Small intestine (tissue), 7 donors: ENCODE measurements at regions not wholly inside any gene's neighbourhood (a gene's known extent, or its start where the extent isn't known, plus 50 kb on each side); places are given as distances from the start of the nearest gene placed in this dataset.

Experiments
- DNase-seq, 2 donors: peaks; one replicate each; pipeline versions ENCODE4 v3.0.0 to v3.0.0-alpha.2; 2013
- FAIRE-seq: peaks from 2 replicates; lab custom pipeline; 2012; peaks lifted over from hg19 to GRCh38; lab: Jason Lieb, UNC
- H3K27ac ChIP-seq, 3 donors: one replicate each; pipeline ENCODE4 v1.5.1; 2013; ENCODE audit warnings: low read length in 2 of 3, mild to moderate bottlenecking in 2 of 3, control low read depth in 1 of 3, inconsistent platforms in 1 of 3, low read depth in 1 of 3, moderate library complexity in 1 of 3
- H3K27me3 ChIP-seq, 3 donors: one replicate each; pipeline ENCODE4 v1.6.1; 2013; ENCODE audit warnings: low read length in 3 of 3, inconsistent platforms in 1 of 3; ENCODE audit not compliant: control insufficient read depth in 3 of 3, insufficient read depth in 3 of 3
- H3K36me3 ChIP-seq, 3 donors: one replicate each; pipeline ENCODE4 v1.6.1; 2013; ENCODE audit warnings: low read length in 3 of 3, inconsistent platforms in 1 of 3, low read depth in 1 of 3, mild to moderate bottlenecking in 1 of 3, moderate library complexity in 1 of 3; ENCODE audit not compliant: control insufficient read depth in 3 of 3, insufficient read depth in 2 of 3
- H3K4me1 ChIP-seq, 3 donors: one replicate each; pipeline ENCODE4 v1.6.1; 2013; ENCODE audit warnings: low read length in 2 of 3, inconsistent platforms in 1 of 3, low read depth in 1 of 3, mild to moderate bottlenecking in 1 of 3, moderate library complexity in 1 of 3; ENCODE audit not compliant: control insufficient read depth in 3 of 3, insufficient read depth in 2 of 3
- H3K4me3 ChIP-seq, 3 donors: one replicate each; pipeline ENCODE4 v1.5.1; 2013; ENCODE audit warnings: low read length in 3 of 3, control low read depth in 1 of 3, inconsistent platforms in 1 of 3, low read depth in 1 of 3, mild to moderate bottlenecking in 1 of 3, moderate library complexity in 1 of 3
- H3K9me3 ChIP-seq, 2 donors: one replicate each; pipeline ENCODE4 v1.6.1; 2013; ENCODE audit warnings: low read depth in 1 of 2, low read length in 1 of 2; ENCODE audit not compliant: control insufficient read depth in 2 of 2, insufficient read depth in 1 of 2
- WGBS, 3 donors: extraction: QIAGEN DNeasy Blood & Tissue Kit; methylation state at CpG; one replicate each; pipeline ENCODE4 v1.1.7; 2013; 5-methylcytosine and 5-hydroxymethylcytosine counted together
- donor health status: healthy with polysubstance abuse.
- donor health status: control.
- donor health status: control.
- donor health status: Bipolar disorder and iron deficiency.
- donor health status: healthy.

- no peak for FAIRE-seq
- Histone ChIP-seq H3K27me3 (no peaks in the 10 kb centered on the region), H3K9me3 (no peaks in the 10 kb centered on the region), H3K36me3 (no peaks in the 10 kb centered on the region), H3K4me3 (no peak overlapping the region), H3K27ac (no peak overlapping the region), H3K4me1 (no peaks in the 10 kb centered on the region)
- DNase-seq: no peak
- WGBS, 3 donors: 32 to 44% (median 34%) methylated on average over 4 of the region's 4 CpGs
Observed at GRCh38 chr18:38369772-38370690, 804.4 kb upstream of the CELF4 start.

- H3K27me3 ChIP-seq: no peaks in the 10 kb centered on the region
- FAIRE-seq: no peak
- H3K9me3 ChIP-seq: no peaks in the 10 kb centered on the region
- no peak overlapping the region for H3K27ac ChIP-seq
- H3K36me3 ChIP-seq: no peaks in the 10 kb centered on the region
- no peaks in the 10 kb centered on the region for H3K4me1 ChIP-seq
- no peak overlapping the region for H3K4me3 ChIP-seq
- DNase-seq: no peak
Observed at GRCh38 chr18:38368886-38369285, 803.3 kb upstream of the CELF4 start.

GRCh38 chr18:38368246-38368645 is 802.6 kb upstream of the CELF4 start:
- WGBS, 3 donors: 80 to 89% (median 87%) methylated on average over 2 of the region's 2 CpGs
- no peak for FAIRE-seq
- no peak overlapping the region for H3K4me3 ChIP-seq
- no peaks in the 10 kb centered on the region for H3K36me3 ChIP-seq
- H3K4me1 ChIP-seq: no peaks in the 10 kb centered on the region
- no peaks in the 10 kb centered on the region for H3K27me3 ChIP-seq
- H3K9me3 ChIP-seq: no peaks in the 10 kb centered on the region
- no peak overlapping the region for H3K27ac ChIP-seq
- DNase-seq: no peak

- no peak overlapping the region for H3K4me3 ChIP-seq
- FAIRE-seq (no peak), DNase-seq (no peak)
- no peaks in the 10 kb centered on the region for H3K9me3 ChIP-seq
- H3K27ac ChIP-seq: no peak overlapping the region
- no peaks in the 10 kb centered on the region for H3K27me3 ChIP-seq
- no peaks in the 10 kb centered on the region for H3K4me1 ChIP-seq
- no peaks in the 10 kb centered on the region for H3K36me3 ChIP-seq
- WGBS, 3 donors: 33 to 49% (median 48%) methylated on average over 1 of the region's 1 CpG
Observed at GRCh38 chr18:38367473-38367872, 801.9 kb upstream of the CELF4 start.

- Histone ChIP-seq H3K9me3 (no peaks in the 10 kb centered on the region), H3K4me1 (no peaks in the 10 kb centered on the region), H3K27ac (no peak overlapping the region), H3K4me3 (no peak overlapping the region), H3K36me3 (no peaks in the 10 kb centered on the region), H3K27me3 (no peaks in the 10 kb centered on the region)
- 78 to 87% (median 84%) methylated on average over 2 of the region's 2 CpGs for WGBS, 3 donors
- DNase-seq: no peak
- FAIRE-seq: no peak
Observed at GRCh38 chr18:38362286-38362792, 796.7 kb upstream of the CELF4 start.

- H3K4me1 ChIP-seq: no peaks in the 10 kb centered on the region
- H3K4me3 ChIP-seq: no peak overlapping the region
- WGBS, 3 donors: 71 to 82% (median 74%) methylated on average over 11 of the region's 11 CpGs
- FAIRE-seq: no peak
- H3K27me3 ChIP-seq: no peaks in the 10 kb centered on the region
- no peaks in the 10 kb centered on the region for H3K9me3 ChIP-seq
- H3K27ac ChIP-seq: no peak overlapping the region
- H3K36me3 ChIP-seq: no peaks in the 10 kb centered on the region
- no peak for DNase-seq
Observed at GRCh38 chr18:38358805-38359657, 793.4 kb upstream of the CELF4 start.

GRCh38 chr18:38353149-38353548 is 787.6 kb upstream of the CELF4 start:
- DNase-seq: no peak
- no peaks in the 10 kb centered on the region for H3K9me3 ChIP-seq
- no peaks in the 10 kb centered on the region for H3K36me3 ChIP-seq
- H3K4me3 ChIP-seq: no peak overlapping the region
- H3K27me3 ChIP-seq: no peaks in the 10 kb centered on the region
- no peaks in the 10 kb centered on the region for H3K4me1 ChIP-seq
- no peak overlapping the region for H3K27ac ChIP-seq
- FAIRE-seq: no peak

- Histone ChIP-seq H3K4me3 (no peak overlapping the region), H3K27me3 (no peaks in the 10 kb centered on the region), H3K9me3 (no peaks in the 10 kb centered on the region), H3K4me1 (no peaks in the 10 kb centered on the region), H3K36me3 (no peaks in the 10 kb centered on the region), H3K27ac (no peak overlapping the region)
- DNase-seq: no peak
- 78 to 86% (median 83%) methylated on average over 2 of the region's 2 CpGs for WGBS, 3 donors
- FAIRE-seq: no peak
Observed at GRCh38 chr18:38350141-38350540, 784.5 kb upstream of the CELF4 start.
